Erythroblast (primary cell): ENCODE measurements at regions not wholly inside any gene's neighbourhood (a gene's known extent, or its start where the extent isn't known, plus 50 kb on each side); places are given as distances from the start of the nearest gene placed in this dataset.

Experiments
- GATA1 ChIP-seq: IDR thresholded peaks from 2 replicates; pipeline ENCODE4 v1.6.1; 2011; ENCODE audit warnings: low read depth, mild to moderate bottlenecking, control low read depth, low read length, moderate library complexity
- POLR2A ChIP-seq: IDR thresholded peaks from 2 replicates; pipeline ENCODE4 v1.6.1; 2011; ENCODE audit warnings: mild to moderate bottlenecking, low read length

GRCh38 chr15:39159833-39160232 lies 421.0 kb upstream of the THBS1 start:
- TF ChIP-seq POLR2A (no peak), GATA1 (no peak)
